Astrocyte (in vitro differentiated cells and primary cell): ENCODE measurements at regions not wholly inside any gene's neighbourhood (a gene's known extent, or its start where the extent isn't known, plus 50 kb on each side); places are given as distances from the start of the nearest gene placed in this dataset.
"Not testable (repeated sequence)": the region's sequence is repeated elsewhere in the genome, so short reads cannot be mapped to it uniquely, and the experiment has no call there.

ENCODE experiments used
- DNase-seq: peaks from one replicate; pipeline ENCODE4 v3.0.0-alpha.2; 2010; ENCODE audit warnings: low read depth
- FAIRE-seq: peaks from 2 replicates; lab custom pipeline; 2011; peaks lifted over from hg19 to GRCh38; lab: Jason Lieb, UNC
- H2AFZ ChIP-seq: 2 replicates; pipeline ENCODE4 v1.6.0; 2012; ENCODE audit warnings: low read depth, low read length, inconsistent platforms
- H3K27ac ChIP-seq: 2 replicates; pipeline ENCODE4 v1.5.1; 2011; ENCODE audit warnings: low read depth, low read length, inconsistent platforms
- H3K27me3 ChIP-seq: 2 replicates; pipeline ENCODE4 v1.6.0; 2011; ENCODE audit warnings: low read length, inconsistent platforms; ENCODE audit not compliant: insufficient read depth
- H3K36me3 ChIP-seq: 2 replicates; pipeline ENCODE4 v1.5.1; 2011; ENCODE audit warnings: low read length, inconsistent platforms; ENCODE audit not compliant: insufficient read depth
- H3K4me1 ChIP-seq: 2 replicates; pipeline ENCODE4 v1.5.1; 2011; ENCODE audit warnings: low read length, inconsistent platforms; ENCODE audit not compliant: insufficient read depth
- H3K4me2 ChIP-seq: 2 replicates; pipeline ENCODE4 v1.6.0; 2012; ENCODE audit warnings: low read length, inconsistent platforms
- H3K4me3 ChIP-seq: 2 replicates; pipeline ENCODE4 v1.5.1; 2011; ENCODE audit warnings: low read depth, mild to moderate bottlenecking, low read length, inconsistent platforms; ENCODE audit not compliant: insufficient read depth
- H3K79me2 ChIP-seq: 2 replicates; pipeline ENCODE4 v1.6.0; 2012; ENCODE audit warnings: mild to moderate bottlenecking, low read length, inconsistent platforms; ENCODE audit not compliant: insufficient read depth
- H3K9ac ChIP-seq: 2 replicates; pipeline ENCODE4 v1.6.0; 2012; ENCODE audit warnings: mild to moderate bottlenecking, low read length, inconsistent platforms
- H3K9me3 ChIP-seq: 2 replicates; pipeline ENCODE4 v1.5.1; 2012; ENCODE audit warnings: low read depth, mild to moderate bottlenecking, low read length, inconsistent platforms; ENCODE audit not compliant: insufficient read depth
- H4K20me1 ChIP-seq: 2 replicates; pipeline ENCODE4 v1.6.0; 2012; ENCODE audit warnings: low read length, inconsistent platforms; ENCODE audit not compliant: insufficient read depth
- H3K27ac Mint-ChIP-seq: one replicate; pipeline ENCODE4 v1.8.0; 2021; ENCODE audit warnings: mild to moderate bottlenecking, mixed read lengths; ENCODE audit not compliant: unreplicated experiment
- H3K27me3 Mint-ChIP-seq: one replicate; pipeline ENCODE4 v1.8.0; 2021; ENCODE audit warnings: low read depth, mixed read lengths; ENCODE audit not compliant: unreplicated experiment
- H3K36me3 Mint-ChIP-seq: one replicate; pipeline ENCODE4 v1.8.0; 2021; ENCODE audit warnings: low read depth, mixed read lengths; ENCODE audit not compliant: unreplicated experiment
- H3K4me1 Mint-ChIP-seq: one replicate; pipeline ENCODE4 v1.8.0; 2021; ENCODE audit warnings: low read depth, mixed read lengths; ENCODE audit not compliant: unreplicated experiment
- H3K4me3 Mint-ChIP-seq: one replicate; pipeline ENCODE4 v1.8.0; 2021; ENCODE audit warnings: mild to moderate bottlenecking, moderate library complexity, mixed read lengths; ENCODE audit not compliant: unreplicated experiment
- H3K9me3 Mint-ChIP-seq: one replicate; pipeline ENCODE4 v1.8.0; 2021; ENCODE audit warnings: mild to moderate bottlenecking, mixed read lengths; ENCODE audit not compliant: unreplicated experiment
- CTCF ChIP-seq: IDR thresholded peaks from 2 replicates; pipeline ENCODE4 v1.5.1; 2011; ENCODE audit warnings: low read depth, mild to moderate bottlenecking, inconsistent platforms, low read length, moderate library complexity; ENCODE audit not compliant: insufficient read depth
- EZH2 ChIP-seq: IDR thresholded peaks from 2 replicates; pipeline ENCODE4 v1.6.1; 2012; ENCODE audit warnings: mild to moderate bottlenecking, low read length, inconsistent platforms; ENCODE audit not compliant: insufficient read depth

GRCh38 chr5:54379590-54379989, 69.2 kb upstream of the ARL15 start:
- no peak overlapping the region for H2AFZ ChIP-seq
- FAIRE-seq = no peak
- no peaks in the 10 kb centered on the region for H3K27me3 Mint-ChIP-seq
- H3K4me3 ChIP-seq = no peak overlapping the region
- no peak for DNase-seq
- H3K36me3 Mint-ChIP-seq = no peaks in the 10 kb centered on the region
- H3K36me3 ChIP-seq = no peaks in the 10 kb centered on the region
- no peaks in the 10 kb centered on the region for H3K27me3 ChIP-seq
- H3K4me1 Mint-ChIP-seq = peaks cover 2% of the 10 kb centered on the region
- H3K9me3 ChIP-seq = no peaks in the 10 kb centered on the region
- H4K20me1 ChIP-seq = no peaks in the 10 kb centered on the region
- no peak overlapping the region for H3K4me2 ChIP-seq
- peaks cover 2% of the 10 kb centered on the region for H3K9me3 Mint-ChIP-seq
- H3K9ac ChIP-seq = no peak overlapping the region
- H3K27ac ChIP-seq = no peak overlapping the region
- TF ChIP-seq EZH2 (no peak), CTCF (no peak)
- no peak overlapping the region for H3K27ac Mint-ChIP-seq
- H3K4me1 ChIP-seq = no peaks in the 10 kb centered on the region
- no peaks in the 10 kb centered on the region for H3K79me2 ChIP-seq
- no peak overlapping the region for H3K4me3 Mint-ChIP-seq

- Histone ChIP-seq H3K36me3 (no peaks in the 10 kb centered on the region), H3K4me3 (no peak overlapping the region), H3K9me3 (no peaks in the 10 kb centered on the region), H3K79me2 (no peaks in the 10 kb centered on the region), H3K27ac (no peak overlapping the region), H3K4me1 (no peaks in the 10 kb centered on the region), H4K20me1 (no peaks in the 10 kb centered on the region), H3K4me2 (no peak overlapping the region), H3K27me3 (no peaks in the 10 kb centered on the region), H3K9ac (no peak overlapping the region), H2AFZ (no peak overlapping the region)
- DNase-seq (no peak), FAIRE-seq (no peak)
- no peaks in the 10 kb centered on the region for H3K27me3 Mint-ChIP-seq
- H3K27ac Mint-ChIP-seq = no peak overlapping the region
- H3K36me3 Mint-ChIP-seq = no peaks in the 10 kb centered on the region
- no peak overlapping the region for H3K4me3 Mint-ChIP-seq
- no peaks in the 10 kb centered on the region for H3K4me1 Mint-ChIP-seq
- TF ChIP-seq EZH2 = no peak
- no peak for TF ChIP-seq CTCF
- H3K9me3 Mint-ChIP-seq = peaks cover 2% of the 10 kb centered on the region
Observed at GRCh38 chr5:54378707-54379106, 68.3 kb upstream of the ARL15 start.

GRCh38 chr5:54377339-54377738, 67.0 kb upstream of the ARL15 start:
- H3K9me3 Mint-ChIP-seq, DNase-seq, H3K4me2 ChIP-seq, H4K20me1 ChIP-seq, H2AFZ ChIP-seq, H3K79me2 ChIP-seq, H3K9me3 ChIP-seq, H3K27ac Mint-ChIP-seq, H3K4me3 Mint-ChIP-seq, H3K27ac ChIP-seq, H3K4me1 ChIP-seq, H3K36me3 Mint-ChIP-seq, H3K4me3 ChIP-seq, H3K36me3 ChIP-seq, H3K9ac ChIP-seq, H3K27me3 Mint-ChIP-seq, FAIRE-seq, H3K4me1 Mint-ChIP-seq, H3K27me3 ChIP-seq: not testable (repeated sequence)
